ENCODE measurements at regions not wholly inside any gene's neighbourhood (a gene's known extent, or its start where the extent isn't known, plus 50 kb on each side); places are given as distances from the start of the nearest gene placed in this dataset.

DNA sequence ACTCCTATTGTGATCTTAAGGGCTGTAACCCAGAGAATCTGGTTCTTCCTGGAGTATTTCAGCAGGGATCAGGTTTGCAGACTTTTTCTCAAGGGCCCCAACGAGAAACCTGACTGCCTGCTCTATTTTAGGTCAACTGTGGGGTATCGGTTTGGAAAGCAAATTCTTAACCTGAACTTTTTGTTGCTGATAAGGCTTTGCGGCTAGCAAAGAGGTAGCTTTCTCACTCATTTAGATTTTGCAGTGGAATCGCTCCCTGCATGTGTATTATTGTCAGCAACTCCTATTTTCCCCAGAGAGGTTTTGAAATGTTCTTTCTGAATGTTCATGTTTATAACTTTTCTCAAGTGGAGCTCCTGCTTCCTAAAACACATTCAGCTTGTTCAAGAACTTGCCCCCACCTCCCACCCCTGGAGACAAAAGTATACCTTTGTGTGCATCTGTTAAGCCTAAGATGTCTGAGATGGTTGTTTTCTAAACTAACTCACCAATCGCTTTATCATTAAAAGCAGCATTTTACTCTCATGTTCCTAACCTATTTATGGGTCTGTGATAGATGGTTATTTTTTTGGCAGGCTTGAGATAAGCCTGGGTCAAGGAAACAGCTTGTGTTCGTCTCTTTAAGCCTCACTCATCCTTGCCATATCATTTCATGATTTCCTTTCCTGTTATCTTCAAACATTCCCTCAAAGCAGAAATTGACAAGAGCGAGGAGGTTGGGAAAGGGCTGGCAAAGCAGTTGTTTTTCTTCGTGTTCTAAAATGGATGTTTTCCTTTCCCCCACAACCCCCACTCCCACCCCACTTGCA lies 129.8 kb downstream of the BAMBI start:
- no peaks in the 10 kb centered on the region for H3K36me3 ChIP-seq
- H3K27ac ChIP-seq = no peak overlapping the region
- H3K9me3 ChIP-seq = no peaks in the 10 kb centered on the region
- H3K4me1 ChIP-seq = no peaks in the 10 kb centered on the region
- TF ChIP-seq EP300 (IDR thresholded peaks at IDR 0.05) (no peak), POLR2AphosphoS5 (IDR thresholded peaks at IDR 0.05) (no peak), POLR2A (IDR thresholded peaks at IDR 0.05) (no peak), CTCF (IDR thresholded peaks at IDR 0.05) (no peak)
- DNase-seq (ENCODE audit: low spot score in 2 of 2) = no peak
- WGBS = 62% methylated on average over 8 of the region's 8 CpGs
- H3K27me3 ChIP-seq = peaks cover 12% of the 10 kb centered on the region
- no peak overlapping the region for H3K4me3 ChIP-seq

GRCh38 chr10:28807760-28808613 lies 130.7 kb downstream of the BAMBI start:
- Histone ChIP-seq H3K27me3 (peaks cover 13% of the 10 kb centered on the region), H3K36me3 (no peaks in the 10 kb centered on the region), H3K4me1 (no peaks in the 10 kb centered on the region), H3K27ac (no peak overlapping the region), H3K4me3 (no peak overlapping the region), H3K9me3 (no peaks in the 10 kb centered on the region)
- DNase-seq (ENCODE audit: low spot score in 2 of 2) = no peak
- WGBS = 49% methylated on average over 16 of the region's 16 CpGs
- TF ChIP-seq CTCF (IDR thresholded peaks at IDR 0.05) (no peak), POLR2A (IDR thresholded peaks at IDR 0.05) (no peak), POLR2AphosphoS5 (IDR thresholded peaks at IDR 0.05) (no peak), EP300 (IDR thresholded peaks at IDR 0.05) (no peak)

- WGBS = 79% methylated on average over 6 of the region's 6 CpGs
- H3K27me3 ChIP-seq = peaks cover 14% of the 10 kb centered on the region
- H3K4me3 ChIP-seq = no peak overlapping the region
- H3K4me1 ChIP-seq = no peaks in the 10 kb centered on the region
- H3K36me3 ChIP-seq = no peaks in the 10 kb centered on the region
- TF ChIP-seq POLR2A (IDR thresholded peaks at IDR 0.05) (no peak), CTCF (IDR thresholded peaks at IDR 0.05) (no peak), EP300 (IDR thresholded peaks at IDR 0.05) (no peak), POLR2AphosphoS5 (IDR thresholded peaks at IDR 0.05) (no peak)
- H3K9me3 ChIP-seq = no peaks in the 10 kb centered on the region
- no peak overlapping the region for H3K27ac ChIP-seq
- no peak for DNase-seq (ENCODE audit: low spot score in 2 of 2)
Measured at GRCh38 chr10:28808693-28809092, 131.4 kb downstream of the BAMBI start.

DNA sequence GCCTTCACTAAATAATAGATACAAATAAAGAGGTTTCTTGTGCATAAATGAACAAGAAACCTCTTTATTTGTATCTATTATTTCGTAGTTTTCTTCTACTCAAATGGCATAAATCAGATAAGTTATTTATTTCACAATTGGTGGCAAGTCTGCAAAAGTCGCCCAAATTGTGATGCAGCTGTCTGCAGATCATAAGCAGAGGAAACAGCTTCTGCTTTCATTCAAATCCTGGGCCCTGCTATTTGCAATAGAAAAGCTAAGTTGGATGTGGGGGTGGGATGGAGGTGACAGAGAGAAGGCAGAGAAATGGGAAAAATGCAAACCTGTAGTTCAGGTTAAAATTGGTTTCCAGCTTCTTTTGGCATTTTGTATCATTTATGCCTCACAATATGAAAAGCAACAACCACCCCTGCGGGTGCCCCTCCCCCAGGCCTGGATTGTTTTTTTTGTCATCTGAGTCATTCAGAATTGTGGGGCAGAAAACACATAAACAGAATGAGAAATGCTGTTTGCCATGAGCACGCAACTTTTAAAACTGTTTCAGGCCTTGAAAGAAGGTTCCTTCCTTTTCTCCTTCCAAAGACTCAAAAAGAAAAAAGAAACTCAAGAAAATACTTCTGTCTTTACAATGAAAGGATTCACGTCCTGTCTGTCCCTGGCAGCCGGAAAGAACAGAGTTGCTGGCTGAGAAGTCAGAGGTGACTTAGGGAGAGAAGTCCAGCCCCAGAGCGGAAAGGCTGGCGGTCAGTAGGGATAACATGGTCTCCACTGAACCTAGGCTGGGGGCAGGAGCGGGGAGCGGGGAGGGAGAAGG lies 132.9 kb downstream of the BAMBI start:
- WGBS = 78% methylated on average over 10 of the region's 10 CpGs
- DNase-seq (ENCODE audit: low spot score in 2 of 2) = no peak
- peaks cover 14% of the 10 kb centered on the region for H3K27me3 ChIP-seq
- TF ChIP-seq POLR2AphosphoS5 (IDR thresholded peaks at IDR 0.05) (no peak), POLR2A (IDR thresholded peaks at IDR 0.05) (no peak), EP300 (IDR thresholded peaks at IDR 0.05) (no peak)
- H3K9me3 ChIP-seq = no peaks in the 10 kb centered on the region
- H3K36me3 ChIP-seq = no peaks in the 10 kb centered on the region
- no peaks in the 10 kb centered on the region for H3K4me1 ChIP-seq
- no peak overlapping the region for H3K27ac ChIP-seq
- no peak overlapping the region for H3K4me3 ChIP-seq

- TF ChIP-seq POLR2A (IDR thresholded peaks at IDR 0.05) (no peak), CTCF (IDR thresholded peaks at IDR 0.05) (no peak), EP300 (IDR thresholded peaks at IDR 0.05) (no peak), POLR2AphosphoS5 (IDR thresholded peaks at IDR 0.05) (no peak)
- no peak overlapping the region for H3K4me3 ChIP-seq
- 82% methylated on average over 9 of the region's 9 CpGs for WGBS
- H3K27me3 ChIP-seq = peaks cover 14% of the 10 kb centered on the region
- no peak overlapping the region for H3K27ac ChIP-seq
- DNase-seq (ENCODE audit: low spot score in 2 of 2) = no peak
- H3K9me3 ChIP-seq = no peaks in the 10 kb centered on the region
- no peaks in the 10 kb centered on the region for H3K4me1 ChIP-seq
- no peaks in the 10 kb centered on the region for H3K36me3 ChIP-seq
Measured at GRCh38 chr10:28811639-28812349, 134.5 kb downstream of the BAMBI start.
